ENCODE measurements at regions not wholly inside any gene's neighbourhood (a gene's known extent, or its start where the extent isn't known, plus 50 kb on each side); places are given as distances from the start of the nearest gene placed in this dataset.
A peak's percentile ranks its signal among the peaks of the same experiment; 100 is the strongest.

DNA sequence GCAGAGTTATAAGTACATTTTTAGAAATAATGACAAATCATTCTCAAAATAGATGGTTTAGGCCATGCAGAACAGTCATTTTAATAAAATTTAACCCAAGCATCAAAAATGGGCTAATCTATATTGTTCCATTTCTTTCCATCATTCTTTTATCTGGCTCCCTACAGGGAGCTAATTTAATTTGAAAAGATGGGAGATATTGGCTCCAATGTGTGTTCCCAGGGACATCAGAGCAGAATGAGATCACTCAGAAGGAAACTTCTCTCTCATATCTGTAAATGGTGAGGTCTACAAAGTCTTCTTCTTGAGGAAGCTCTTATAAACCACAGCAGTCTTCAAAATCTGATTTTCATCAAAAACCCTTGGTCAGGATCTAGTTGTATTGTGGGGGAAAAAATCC is 119.4 kb upstream of the RAB6C start:
- H3K27ac ChIP-seq (ENCODE audit: low read depth), result no peak overlapping the region
- H3K36me3 ChIP-seq (ENCODE audit: insufficient read depth), result no peaks in the 10 kb centered on the region

DNA sequence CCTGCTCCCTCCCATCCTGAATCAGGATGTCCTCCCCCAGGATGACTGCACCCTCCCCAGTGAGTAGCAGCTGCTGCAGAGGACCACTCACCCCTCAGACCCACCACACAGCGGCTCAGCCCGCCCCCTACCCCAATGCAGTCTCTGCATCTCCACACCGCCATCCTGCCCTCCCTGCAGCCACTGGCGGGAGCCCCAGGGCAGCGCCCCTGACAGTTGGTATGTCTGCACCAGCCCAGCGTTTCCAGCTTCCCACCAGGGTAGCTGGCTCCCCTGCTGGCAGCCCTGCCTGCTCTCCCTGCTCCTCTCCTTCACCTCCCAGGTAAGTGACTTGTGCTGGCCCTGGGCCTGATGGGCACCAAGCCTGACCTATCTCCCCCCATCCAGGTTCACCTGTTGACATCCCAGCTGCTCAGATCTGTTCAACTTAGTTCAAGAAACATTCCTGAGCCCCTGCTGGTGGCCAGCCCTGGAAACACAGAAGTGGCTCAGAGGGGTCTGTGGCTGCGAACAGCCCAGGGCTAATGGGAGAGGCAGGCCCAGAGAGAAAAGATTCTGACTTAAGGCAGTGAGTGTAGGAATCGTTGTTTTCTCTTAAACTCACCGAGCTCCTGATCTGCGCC is 117.7 kb upstream of the RAB6C start:
- H3K27ac ChIP-seq (ENCODE audit: low read depth), result no peak overlapping the region
- H3K4me1 ChIP-seq (ENCODE audit: insufficient read depth), result no peaks in the 10 kb centered on the region
- no peak for DNase-seq (ENCODE audit: extremely low spot score)
- no peaks in the 10 kb centered on the region for H3K36me3 ChIP-seq (ENCODE audit: insufficient read depth)
- 92% methylated on average over 10 of the region's 10 CpGs for WGBS
- H3K4me3 ChIP-seq (ENCODE audit: low read depth, low read length), result no peak overlapping the region

More for the DNA sequence above, 119.4 kb upstream of the RAB6C start:
- no peak for DNase-seq (ENCODE audit: extremely low spot score)
- no peak overlapping the region for H3K4me3 ChIP-seq (ENCODE audit: low read depth, low read length)
- no peaks in the 10 kb centered on the region for H3K4me1 ChIP-seq (ENCODE audit: insufficient read depth)

DNA sequence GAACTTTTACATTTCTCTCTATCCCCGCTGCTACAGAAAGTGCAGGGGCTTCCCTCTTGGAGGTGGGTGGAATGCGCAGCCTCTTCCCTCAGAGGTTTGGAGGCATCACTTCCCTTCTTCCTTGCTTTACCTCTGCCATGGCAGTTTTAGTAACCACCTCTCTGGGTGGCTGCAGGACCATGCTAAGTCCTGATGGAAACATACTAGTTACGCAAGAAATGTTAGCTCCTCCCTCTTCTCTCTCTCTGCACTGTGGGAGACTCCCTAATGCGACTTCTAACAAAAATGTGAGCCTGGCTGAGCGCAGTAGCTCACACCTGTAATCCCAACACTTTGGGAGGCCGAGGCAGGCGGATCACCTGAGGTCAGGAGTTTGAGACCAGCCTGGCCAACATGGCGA is 116.8 kb upstream of the RAB6C start:
- H3K4me3 ChIP-seq (ENCODE audit: low read depth, low read length), result no peak overlapping the region
- H3K4me1 ChIP-seq (ENCODE audit: insufficient read depth), result no peaks in the 10 kb centered on the region
- DNase-seq (ENCODE audit: extremely low spot score), result no peak
- 85% methylated on average over 8 of the region's 8 CpGs for WGBS
- no peaks in the 10 kb centered on the region for H3K36me3 ChIP-seq (ENCODE audit: insufficient read depth)
- H3K27ac ChIP-seq (ENCODE audit: low read depth), result no peak overlapping the region

DNA sequence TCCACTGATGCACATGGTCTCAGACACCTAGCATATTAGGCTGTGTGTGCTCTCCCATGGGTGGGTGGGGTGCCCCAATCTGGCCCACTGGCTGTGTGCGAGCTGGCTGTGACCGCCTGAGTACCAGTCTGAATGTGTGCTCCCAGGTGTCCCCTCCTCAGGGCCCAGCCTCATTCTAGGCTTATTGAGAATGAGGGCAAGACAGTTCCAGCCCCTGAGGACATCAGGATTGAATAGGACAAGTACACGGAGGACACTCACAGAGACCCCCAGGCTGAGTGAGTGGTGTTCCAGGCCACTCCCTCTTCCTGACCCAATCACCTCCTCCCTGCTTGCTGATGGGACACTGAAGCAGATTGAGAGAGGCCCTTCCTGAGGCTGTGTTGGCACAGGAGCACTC is 116.1 kb upstream of the RAB6C start:
- no peak for DNase-seq (ENCODE audit: extremely low spot score)
- Histone ChIP-seq H3K27ac (ENCODE audit: low read depth) (no peak overlapping the region), H3K4me3 (ENCODE audit: low read depth, low read length) (no peak overlapping the region), H3K4me1 (ENCODE audit: insufficient read depth) (no peaks in the 10 kb centered on the region), H3K36me3 (ENCODE audit: insufficient read depth) (no peaks in the 10 kb centered on the region)
- WGBS, result 87% methylated on average over 3 of the region's 3 CpGs

DNA sequence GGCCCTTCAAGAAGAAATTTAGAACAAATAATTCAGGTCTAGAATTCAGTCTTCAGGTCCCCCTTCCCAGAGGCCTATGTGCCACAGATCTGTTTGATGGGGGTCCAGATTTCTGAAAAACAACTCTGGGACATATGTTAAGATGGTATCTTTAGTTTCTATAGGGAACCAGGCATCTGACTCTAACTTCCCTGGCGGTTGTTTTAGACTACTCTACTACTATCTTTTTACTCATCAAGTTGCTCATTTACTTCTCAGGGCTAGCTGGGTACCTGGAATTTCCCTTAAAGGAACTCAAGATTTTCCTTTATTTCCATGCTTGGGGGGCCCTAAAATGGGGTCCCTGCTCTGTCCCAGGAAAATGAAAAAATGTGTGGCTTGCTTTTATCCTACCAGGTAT is 114.7 kb upstream of the RAB6C start:
- H3K27ac ChIP-seq (ENCODE audit: low read depth), result no peak overlapping the region

DNA sequence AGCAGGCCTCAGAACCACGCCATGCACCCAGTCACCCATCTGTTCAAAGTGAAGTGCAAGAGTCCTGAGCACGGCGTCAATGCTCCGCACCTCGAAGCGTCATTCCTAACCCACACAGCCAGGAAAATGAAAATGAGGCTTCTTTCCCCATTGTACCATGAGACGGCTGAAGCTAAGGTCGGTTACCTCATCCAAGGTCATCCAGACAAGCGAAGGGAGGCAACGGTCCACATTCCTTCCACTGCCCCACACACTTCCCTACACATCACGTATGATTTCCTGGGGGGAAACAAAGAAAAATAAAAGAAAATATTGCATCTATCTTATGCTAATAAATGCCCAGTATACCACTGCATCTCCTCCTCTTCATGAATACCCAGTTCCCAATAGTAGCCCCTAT is 113.5 kb upstream of the RAB6C start:
- WGBS, result 91% methylated on average over 11 of the region's 11 CpGs
- Histone ChIP-seq H3K4me1 (ENCODE audit: insufficient read depth) (no peaks in the 10 kb centered on the region), H3K4me3 (ENCODE audit: low read depth, low read length) (no peak overlapping the region), H3K27ac (ENCODE audit: low read depth) (no peak overlapping the region), H3K36me3 (ENCODE audit: insufficient read depth) (no peaks in the 10 kb centered on the region)
- DNase-seq (ENCODE audit: extremely low spot score), result no peak

More for the DNA sequence above, 114.7 kb upstream of the RAB6C start:
- Histone ChIP-seq H3K4me3 (ENCODE audit: low read depth, low read length) (no peak overlapping the region), H3K36me3 (ENCODE audit: insufficient read depth) (no peaks in the 10 kb centered on the region), H3K4me1 (ENCODE audit: insufficient read depth) (no peaks in the 10 kb centered on the region)
- WGBS, result 97% methylated on average over 1 of the region's 1 CpG
- no peak for DNase-seq (ENCODE audit: extremely low spot score)

DNA sequence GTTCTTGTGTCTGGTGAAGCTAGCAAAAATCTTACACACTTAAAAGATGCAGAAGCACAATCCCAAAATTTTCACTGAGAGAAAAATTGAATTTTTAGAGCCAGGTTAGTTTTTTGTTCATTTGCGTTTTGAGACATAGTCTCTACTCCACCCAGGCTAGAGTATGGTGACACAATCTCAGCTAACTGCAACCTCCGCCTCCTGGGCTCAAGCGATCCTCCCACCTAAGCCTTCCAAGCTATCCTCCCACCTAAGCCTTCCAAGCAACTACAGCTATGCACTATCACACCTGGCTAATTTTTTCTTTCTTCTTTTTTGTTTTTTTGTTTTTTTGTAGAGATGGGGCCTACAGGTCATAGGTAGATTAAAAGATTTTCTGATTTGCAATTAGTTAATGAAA is 113.1 kb upstream of the RAB6C start:
- H3K36me3 ChIP-seq (ENCODE audit: insufficient read depth), result no peaks in the 10 kb centered on the region
- H3K27ac ChIP-seq (ENCODE audit: low read depth), result no peak overlapping the region
- WGBS, result 96% methylated on average over 3 of the region's 3 CpGs
- DNase-seq (ENCODE audit: extremely low spot score), result no peak
- no peak overlapping the region for H3K4me3 ChIP-seq (ENCODE audit: low read depth, low read length)
- H3K4me1 ChIP-seq (ENCODE audit: insufficient read depth), result no peaks in the 10 kb centered on the region

DNA sequence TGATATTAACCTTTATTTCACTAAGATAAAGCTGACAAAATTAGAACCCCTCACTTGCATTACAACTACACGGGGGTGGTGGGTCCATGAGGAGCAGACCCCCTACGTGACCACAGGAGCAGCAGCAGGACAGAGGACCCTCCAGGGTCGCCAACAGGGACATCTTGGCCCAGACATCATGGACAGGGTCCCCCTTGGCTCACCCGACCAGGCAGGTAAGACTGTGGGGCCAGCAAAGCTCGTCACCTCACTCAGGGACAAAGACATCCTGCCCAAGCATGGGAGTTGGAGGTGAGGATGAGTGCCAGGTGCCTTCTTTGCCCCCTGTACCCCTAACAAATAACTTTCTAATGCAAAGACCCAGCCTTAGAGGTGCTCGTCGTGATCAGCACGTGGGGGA is 111.3 kb upstream of the RAB6C start:
- H3K4me1 ChIP-seq (ENCODE audit: insufficient read depth), result no peaks in the 10 kb centered on the region
- no peak overlapping the region for H3K27ac ChIP-seq (ENCODE audit: low read depth)
- no peaks in the 10 kb centered on the region for H3K36me3 ChIP-seq (ENCODE audit: insufficient read depth)
- DNase-seq (ENCODE audit: extremely low spot score), result no peak
- 84% methylated on average over 8 of the region's 8 CpGs for WGBS
- H3K4me3 ChIP-seq (ENCODE audit: low read depth, low read length), result no peak overlapping the region

DNA sequence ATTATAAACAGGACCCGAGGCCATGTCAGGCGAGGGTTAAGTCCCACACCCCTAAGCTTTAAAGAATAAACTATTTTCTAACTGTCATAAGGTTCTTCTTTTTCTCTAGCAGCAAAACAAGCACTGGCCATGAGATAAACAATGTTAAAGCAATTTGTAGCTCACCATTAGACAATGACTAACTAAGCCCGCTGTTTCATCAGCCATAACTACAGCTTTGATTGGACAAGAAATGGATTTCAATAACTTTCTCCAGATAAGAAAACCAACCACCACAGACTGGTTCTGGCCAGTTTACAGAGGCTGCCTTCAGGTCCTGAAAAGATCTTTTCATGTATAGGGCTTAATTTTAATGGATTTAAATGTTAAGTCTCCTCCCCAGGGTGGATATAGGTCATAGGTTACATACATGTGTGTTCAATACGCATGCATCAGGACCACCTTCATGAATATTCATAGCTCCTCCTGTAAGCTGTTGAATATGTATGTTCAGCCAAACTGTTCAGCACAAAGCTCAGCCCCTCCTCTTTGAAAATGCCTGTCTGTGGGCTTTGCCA is 108.7 kb upstream of the RAB6C start:
- Histone ChIP-seq H3K4me1 (ENCODE audit: insufficient read depth) (no peaks in the 10 kb centered on the region), H3K27ac (ENCODE audit: low read depth) (no peak overlapping the region), H3K4me3 (ENCODE audit: low read depth, low read length) (no peak overlapping the region), H3K36me3 (ENCODE audit: insufficient read depth) (no peaks in the 10 kb centered on the region)
- WGBS, result 87% methylated on average over 4 of the region's 4 CpGs
- no peak for DNase-seq (ENCODE audit: extremely low spot score)

DNA sequence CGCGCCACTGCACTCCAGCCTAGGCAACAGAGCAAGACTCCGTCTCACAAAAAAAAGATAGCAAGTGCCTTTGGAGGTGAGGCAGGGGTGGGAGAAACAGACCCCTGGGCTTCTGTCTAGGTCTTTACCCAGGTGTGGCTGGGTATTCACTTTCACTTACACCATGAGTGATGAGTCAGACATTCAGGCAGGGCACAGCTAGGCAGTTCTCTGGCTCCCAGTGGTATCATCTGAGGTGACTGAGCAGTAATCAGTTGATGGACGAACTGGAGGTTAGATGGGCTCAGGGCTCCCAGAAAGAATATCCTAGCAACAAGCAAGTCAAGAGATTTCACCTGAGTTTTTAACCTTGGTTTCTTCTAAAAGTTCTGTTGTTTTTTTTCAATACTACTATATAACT is 107.0 kb upstream of the RAB6C start:
- no peak for DNase-seq (ENCODE audit: extremely low spot score)
- Histone ChIP-seq H3K4me3 (ENCODE audit: low read depth, low read length) (no peak overlapping the region), H3K36me3 (ENCODE audit: insufficient read depth) (no peaks in the 10 kb centered on the region), H3K4me1 (ENCODE audit: insufficient read depth) (no peaks in the 10 kb centered on the region), H3K27ac (ENCODE audit: low read depth) (no peak overlapping the region)
- 93% methylated on average over 4 of the region's 4 CpGs for WGBS

DNA sequence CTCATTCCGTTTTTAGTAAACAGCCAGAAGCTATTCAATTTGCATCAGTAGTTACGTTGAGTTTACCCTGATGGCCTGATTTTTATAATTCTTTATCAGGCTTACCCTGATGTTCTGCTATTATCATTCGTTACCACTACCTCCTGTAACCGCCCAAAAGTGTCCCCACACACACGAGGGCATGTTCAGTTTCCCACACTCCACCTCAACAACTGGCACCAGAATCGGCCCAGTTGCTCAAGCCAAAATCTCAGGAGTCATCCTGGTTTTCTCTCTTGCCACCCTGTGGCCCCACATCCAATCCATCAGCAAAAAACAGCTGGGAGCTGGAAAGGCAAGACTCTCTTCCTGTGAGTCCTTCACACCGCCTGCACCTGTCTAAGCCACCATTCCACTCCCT is 102.9 kb upstream of the RAB6C start:
- Histone ChIP-seq H3K36me3 (ENCODE audit: insufficient read depth) (no peaks in the 10 kb centered on the region), H3K27ac (ENCODE audit: low read depth) (no peak overlapping the region), H3K4me3 (ENCODE audit: low read depth, low read length) (peak overlapping the region; percentile 35), H3K4me1 (ENCODE audit: insufficient read depth) (no peaks in the 10 kb centered on the region)
- no peak for DNase-seq (ENCODE audit: extremely low spot score)
- WGBS, result 66% methylated on average over 7 of the region's 7 CpGs

DNA sequence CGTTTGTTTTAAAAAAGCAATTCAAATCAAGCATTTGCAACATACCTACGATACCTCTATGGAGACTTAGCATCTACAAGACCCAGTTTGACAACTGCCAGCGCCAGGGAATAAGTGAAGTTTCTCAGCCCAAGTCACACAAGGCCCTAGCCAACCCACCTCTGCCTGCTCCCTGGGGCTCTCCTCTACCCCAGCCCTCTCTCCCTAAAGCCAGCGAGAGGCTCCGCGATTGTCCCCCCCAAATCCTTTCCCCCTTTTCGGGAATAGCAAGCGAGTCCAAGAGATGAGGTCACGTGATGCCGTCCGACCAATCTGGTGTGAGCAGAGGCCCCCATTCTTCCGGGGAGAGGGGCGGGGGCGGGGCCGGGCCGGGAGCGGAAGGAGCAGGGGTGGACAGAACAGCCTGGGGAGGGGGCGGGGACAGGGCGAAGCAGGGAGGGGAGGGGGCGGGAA is 102.2 kb upstream of the RAB6C start:
- H3K4me3 ChIP-seq (ENCODE audit: low read depth, low read length), result peak overlapping the region; percentile 35
- DNase-seq (ENCODE audit: extremely low spot score), result peak; percentile 91
- H3K36me3 ChIP-seq (ENCODE audit: insufficient read depth), result no peaks in the 10 kb centered on the region
- no peak overlapping the region for H3K27ac ChIP-seq (ENCODE audit: low read depth)
- WGBS, result under 1% methylated on average over 19 of the region's 20 CpGs
- H3K4me1 ChIP-seq (ENCODE audit: insufficient read depth), result no peaks in the 10 kb centered on the region

DNA sequence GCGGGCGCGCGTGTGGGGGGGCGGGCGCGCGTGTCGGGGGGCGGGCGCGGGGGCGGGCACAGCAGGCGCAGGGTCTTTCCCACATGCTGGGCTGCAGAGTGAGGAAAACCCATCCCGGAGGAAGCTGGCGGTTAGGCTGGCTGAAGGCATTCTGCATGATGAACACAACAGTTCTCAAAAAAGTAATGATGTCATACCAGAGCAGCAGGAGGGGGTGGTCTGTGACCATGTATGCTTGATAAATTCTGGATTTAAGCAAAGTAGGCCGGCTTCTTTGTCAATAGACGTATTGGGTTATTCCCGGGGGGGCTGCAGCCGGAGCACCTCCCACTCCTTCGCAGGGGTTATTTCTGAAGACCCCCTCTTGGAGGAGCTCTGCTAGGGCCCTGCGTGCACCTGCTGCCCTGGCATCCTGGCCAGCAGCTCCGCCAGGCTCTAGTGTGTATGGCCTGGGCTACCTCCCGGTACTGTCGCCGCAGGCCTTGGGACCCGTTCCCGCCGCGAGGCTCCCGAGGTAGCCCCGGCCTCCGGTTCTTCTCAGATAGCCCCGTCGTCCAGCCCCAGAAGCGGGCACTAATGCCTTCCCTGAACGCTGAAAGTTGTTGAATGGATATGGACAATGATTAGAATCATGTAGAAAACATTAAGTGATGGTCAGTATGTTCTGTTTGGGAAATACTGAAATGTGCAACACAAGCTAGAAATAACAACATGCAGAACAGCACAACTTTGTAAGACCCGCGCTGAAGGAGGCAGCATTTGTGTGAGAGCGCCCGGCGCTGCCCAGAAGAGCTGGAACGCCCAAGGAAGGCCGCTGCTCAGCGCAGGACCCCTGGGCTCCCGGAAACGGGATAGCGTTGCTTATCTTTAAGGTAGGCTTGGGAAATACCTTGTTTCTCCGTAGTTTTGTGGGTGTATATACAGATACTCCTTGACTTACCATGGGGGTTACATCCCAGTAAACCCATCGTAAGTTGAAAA is 101.4 kb upstream of the RAB6C start:
- WGBS, result 18% methylated on average over 50 of the region's 50 CpGs
- Histone ChIP-seq H3K4me1 (ENCODE audit: insufficient read depth) (no peaks in the 10 kb centered on the region), H3K36me3 (ENCODE audit: insufficient read depth) (no peaks in the 10 kb centered on the region), H3K4me3 (ENCODE audit: low read depth, low read length) (peak overlapping the region; percentile 35), H3K27ac (ENCODE audit: low read depth) (no peak overlapping the region)
- DNase-seq (ENCODE audit: extremely low spot score), result peak; percentile 47

DNA sequence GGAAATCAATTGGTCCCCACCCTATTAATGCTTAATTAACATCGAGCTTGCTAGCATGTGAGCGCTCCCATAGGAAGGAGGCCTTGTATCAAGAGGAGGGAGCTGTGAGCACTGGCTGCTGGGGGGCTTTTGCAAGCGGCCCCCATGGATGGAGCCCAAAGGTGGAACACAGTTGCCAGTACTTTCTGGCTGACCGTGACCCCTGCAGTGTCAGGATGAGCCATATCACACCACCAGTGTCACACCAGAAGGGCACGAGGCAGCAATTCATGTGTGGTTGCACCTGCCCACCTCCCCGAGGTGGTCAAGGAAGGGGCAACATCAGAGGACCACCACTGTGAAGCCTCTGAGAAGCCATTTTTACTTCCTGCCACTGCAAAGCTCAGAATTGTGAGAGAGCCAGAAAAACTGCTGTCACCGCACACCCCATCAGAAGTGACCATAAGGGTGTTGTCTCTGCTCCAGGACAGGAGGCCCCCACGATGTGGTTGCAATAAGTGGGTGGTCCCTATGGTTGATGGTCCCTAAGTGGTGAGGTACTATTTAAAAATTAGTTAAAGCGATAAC is 99.8 kb upstream of the RAB6C start:
- Histone ChIP-seq H3K4me1 (ENCODE audit: insufficient read depth) (no peaks in the 10 kb centered on the region), H3K36me3 (ENCODE audit: insufficient read depth) (no peaks in the 10 kb centered on the region), H3K27ac (ENCODE audit: low read depth) (no peak overlapping the region), H3K4me3 (ENCODE audit: low read depth, low read length) (no peak overlapping the region)
- DNase-seq (ENCODE audit: extremely low spot score), result no peak
- 92% methylated on average over 9 of the region's 9 CpGs for WGBS

Data from urinary bladder (tissue), 3 donors.